Prostate gland (tissue), 2 donors: ENCODE measurements at regions not wholly inside any gene's neighbourhood (a gene's known extent, or its start where the extent isn't known, plus 50 kb on each side); places are given as distances from the start of the nearest gene placed in this dataset.

Source experiments
- DNase-seq: peaks from one replicate; pipeline ENCODE4 v3.0.0-alpha.2; 2019; ENCODE audit warnings: low spot score
- H3K27ac ChIP-seq, 2 donors: fragments of 200-600 bp; sonication (generic); 2 replicates each; pipeline ENCODE4 v1.5.1; 2017 to 2019
- H3K27me3 ChIP-seq: fragments of 200-600 bp; sonication (generic); replicated peaks from 2 replicates; pipeline ENCODE4 v1.5.1; 2019; ENCODE audit not compliant: insufficient read depth
- H3K36me3 ChIP-seq, 2 donors: fragments of 200-600 bp; sonication (generic); 1 replicate in 1 of 2; 2 replicates in 1 of 2; pipeline versions ENCODE4 v1.5.1 to v1.8.1; 2017 to 2019
- H3K4me1 ChIP-seq: fragments of 200-600 bp; sonication (generic); replicated peaks from 2 replicates; pipeline ENCODE4 v1.5.1; 2019
- H3K4me3 ChIP-seq, 2 donors: fragments of 200-600 bp; sonication (generic); 2 replicates each; pipeline ENCODE4 v1.5.1; 2017 to 2019
- H3K9me3 ChIP-seq: fragments of 200-600 bp; sonication (generic); 2 replicates; pipeline ENCODE4 v1.5.1; 2017
- CTCF ChIP-seq, 4 experiments: fragments of 200-600 bp in 2 of 4; fragments of 450-650 bp in 2 of 4; sonication (generic) in 2 of 4; IDR thresholded peaks; 1 replicate in 3 of 4; 2 replicates in 1 of 4; pipeline ENCODE4 v1.5.1; 2016 to 2019; ENCODE audit warnings: antibody characterized with exemption in 4 of 4, mild to moderate bottlenecking in 2 of 4, moderate library complexity in 2 of 4
- POLR2A ChIP-seq: fragments of 450-650 bp; IDR thresholded peaks from one replicate; pipeline ENCODE4 v1.6.1; 2016; ENCODE audit warnings: antibody characterized with exemption, mild to moderate bottlenecking
- POLR2AphosphoS5 ChIP-seq: sonication (generic); formaldehyde crosslinking; IDR thresholded peaks from one replicate; pipeline ENCODE4 v1.6.1; 2017; ENCODE audit warnings: antibody characterized with exemption
- WGBS: methylation state at CpG from one replicate; pipeline ENCODE4 v1.1.5; 2018; 5-methylcytosine and 5-hydroxymethylcytosine counted together
- intact Hi-C: fragments of 100-400 bp; cut with DNase I; formaldehyde crosslinking; loops from one replicate; pipeline ENCODE4 v1.14.2; 2022

GRCh38 chr13:73676550-73677047, 457.6 kb downstream of the KLF12 start:
- TF ChIP-seq POLR2A (no peak), POLR2AphosphoS5 (no peak), CTCF (IDR thresholded peaks at IDR 0.05) (no peak)
- WGBS = 25% methylated on average over 2 of the region's 2 CpGs
- H3K9me3 ChIP-seq = no peaks in the 10 kb centered on the region

GRCh38 chr13:73675821-73676220, 458.4 kb downstream of the KLF12 start:
- no peaks in the 10 kb centered on the region for H3K9me3 ChIP-seq
- no peaks in the 10 kb centered on the region for H3K27me3 ChIP-seq
- DNase-seq = no peak
- intact Hi-C loops = no loop called here
- no peaks in the 10 kb centered on the region for H3K36me3 ChIP-seq
- H3K4me1 ChIP-seq = no peaks in the 10 kb centered on the region
- no peak overlapping the region for H3K27ac ChIP-seq
- WGBS = 97% methylated on average over 4 of the region's 4 CpGs
- TF ChIP-seq CTCF (IDR thresholded peaks at IDR 0.05) (no peak), POLR2AphosphoS5 (no peak), POLR2A (no peak)
- H3K4me3 ChIP-seq = no peak overlapping the region

More at GRCh38 chr13:73676550-73677047, 457.6 kb downstream of the KLF12 start:
- no peak for DNase-seq
- Histone ChIP-seq H3K36me3 (no peaks in the 10 kb centered on the region), H3K4me3 (no peak overlapping the region), H3K27me3 (no peaks in the 10 kb centered on the region), H3K4me1 (no peaks in the 10 kb centered on the region), H3K27ac (peak overlapping the region in 1 of 2 donors; percentile 26)
- intact Hi-C loops = no loop called here

- H3K4me3 ChIP-seq = no peak overlapping the region
- H3K27me3 ChIP-seq = no peaks in the 10 kb centered on the region
- intact Hi-C loops = no loop called here
- 91% methylated on average over 2 of the region's 2 CpGs for WGBS
- no peak for TF ChIP-seq CTCF (IDR thresholded peaks at IDR 0.05)
- TF ChIP-seq POLR2AphosphoS5 = no peak
- TF ChIP-seq POLR2A = no peak
- DNase-seq = no peak
- H3K4me1 ChIP-seq = no peaks in the 10 kb centered on the region
- no peaks in the 10 kb centered on the region for H3K9me3 ChIP-seq
- no peak overlapping the region for H3K27ac ChIP-seq
- no peaks in the 10 kb centered on the region for H3K36me3 ChIP-seq
These were observed 459.6 kb downstream of the KLF12 start for GRCh38 chr13:73674570-73674969.

GRCh38 chr13:73673931-73674330, 460.3 kb downstream of the KLF12 start:
- 96% methylated on average over 11 of the region's 11 CpGs for WGBS
- Histone ChIP-seq H3K9me3 (no peaks in the 10 kb centered on the region), H3K36me3 (no peaks in the 10 kb centered on the region), H3K27ac (no peak overlapping the region), H3K4me1 (no peaks in the 10 kb centered on the region), H3K4me3 (no peak overlapping the region), H3K27me3 (no peaks in the 10 kb centered on the region)
- intact Hi-C loops = no loop called here
- TF ChIP-seq CTCF (IDR thresholded peaks at IDR 0.05) (no peak), POLR2AphosphoS5 (no peak), POLR2A (no peak)
- DNase-seq = no peak

- Histone ChIP-seq H3K27ac (no peak overlapping the region), H3K4me3 (no peak overlapping the region), H3K9me3 (no peaks in the 10 kb centered on the region), H3K36me3 (no peaks in the 10 kb centered on the region), H3K4me1 (no peaks in the 10 kb centered on the region), H3K27me3 (no peaks in the 10 kb centered on the region)
- 40% methylated on average over 3 of the region's 3 CpGs for WGBS
- TF ChIP-seq POLR2A = no peak
- TF ChIP-seq POLR2AphosphoS5 = no peak
- TF ChIP-seq CTCF (IDR thresholded peaks at IDR 0.05) = no peak
- intact Hi-C loops = no loop called here
- DNase-seq = no peak
These were observed 461.7 kb downstream of the KLF12 start for GRCh38 chr13:73672492-73672891.
